ENCODE measurements at regions not wholly inside any gene's neighbourhood (a gene's known extent, or its start where the extent isn't known, plus 50 kb on each side); places are given as distances from the start of the nearest gene placed in this dataset.
"Not testable (repeated sequence)": the region's sequence is repeated elsewhere in the genome, so short reads cannot be mapped to it uniquely, and the experiment has no call there.

DNA sequence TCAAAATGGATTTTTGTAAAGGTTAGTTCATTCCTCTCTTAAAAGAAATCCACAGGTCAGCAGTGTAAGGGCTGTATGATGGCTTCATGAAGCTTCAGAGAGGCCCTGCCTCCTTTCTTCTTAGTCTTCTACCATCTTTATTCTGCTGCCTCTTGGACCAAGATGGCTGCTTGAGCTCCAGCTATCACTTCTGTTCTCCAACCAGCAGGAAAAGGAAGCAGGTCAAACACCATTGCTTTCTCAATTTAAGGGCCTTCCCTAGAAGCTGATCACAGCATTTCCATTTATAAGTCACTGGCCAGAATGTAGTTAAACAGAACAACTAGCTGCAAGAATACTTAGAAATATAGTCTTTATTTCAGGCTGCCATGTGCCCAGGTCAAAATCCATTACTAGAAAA lies 336.8 kb upstream of the KLF3 start:
- H3K4me3 ChIP-seq (ENCODE audit: low read depth, low read length): no peak overlapping the region
- TF ChIP-seq, protein P1, sequence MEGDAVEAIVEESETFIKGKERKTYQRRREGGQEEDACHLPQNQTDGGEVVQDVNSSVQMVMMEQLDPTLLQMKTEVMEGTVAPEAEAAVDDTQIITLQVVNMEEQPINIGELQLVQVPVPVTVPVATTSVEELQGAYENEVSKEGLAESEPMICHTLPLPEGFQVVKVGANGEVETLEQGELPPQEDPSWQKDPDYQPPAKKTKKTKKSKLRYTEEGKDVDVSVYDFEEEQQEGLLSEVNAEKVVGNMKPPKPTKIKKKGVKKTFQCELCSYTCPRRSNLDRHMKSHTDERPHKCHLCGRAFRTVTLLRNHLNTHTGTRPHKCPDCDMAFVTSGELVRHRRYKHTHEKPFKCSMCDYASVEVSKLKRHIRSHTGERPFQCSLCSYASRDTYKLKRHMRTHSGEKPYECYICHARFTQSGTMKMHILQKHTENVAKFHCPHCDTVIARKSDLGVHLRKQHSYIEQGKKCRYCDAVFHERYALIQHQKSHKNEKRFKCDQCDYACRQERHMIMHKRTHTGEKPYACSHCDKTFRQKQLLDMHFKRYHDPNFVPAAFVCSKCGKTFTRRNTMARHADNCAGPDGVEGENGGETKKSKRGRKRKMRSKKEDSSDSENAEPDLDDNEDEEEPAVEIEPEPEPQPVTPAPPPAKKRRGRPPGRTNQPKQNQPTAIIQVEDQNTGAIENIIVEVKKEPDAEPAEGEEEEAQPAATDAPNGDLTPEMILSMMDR (conservative IDR thresholded peaks at IDR 0.05; ENCODE audit: low read depth, low read length): no peak
- DNase-seq (ENCODE audit: low read depth): no peak

DNA sequence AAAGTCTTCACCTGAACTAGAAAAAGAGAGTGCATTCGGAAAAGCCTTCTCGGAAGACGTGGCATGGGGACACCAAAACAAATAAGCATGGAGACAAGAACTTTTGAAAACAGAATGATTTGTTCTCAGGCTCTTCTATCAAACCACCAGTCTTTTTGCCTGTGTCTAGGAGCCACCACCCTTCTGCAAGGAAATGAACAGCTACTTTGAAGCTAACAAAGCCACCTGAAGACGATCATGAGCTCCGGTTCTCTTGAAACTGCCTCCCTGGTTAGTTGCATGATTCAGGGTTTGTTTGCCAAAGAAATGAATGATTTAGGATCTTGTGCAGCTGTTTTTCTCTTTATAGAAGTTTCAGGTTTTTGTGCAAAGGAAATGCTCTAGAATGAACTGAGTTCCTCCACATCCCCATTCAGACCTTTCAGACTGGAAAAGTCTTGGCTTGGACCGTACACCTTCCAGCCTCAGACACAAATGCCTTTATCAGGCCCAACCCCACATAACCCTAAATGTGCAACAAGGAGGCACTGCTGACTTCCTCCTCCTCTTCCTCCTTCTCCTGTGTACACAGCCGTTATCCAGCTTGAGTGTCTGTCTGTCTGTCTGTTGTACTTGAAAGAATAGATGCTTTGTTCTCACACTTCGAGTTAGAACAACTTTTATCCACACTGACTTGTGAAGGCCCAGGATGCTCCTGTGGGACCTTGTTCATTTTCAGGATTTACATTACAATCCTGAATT lies 334.8 kb upstream of the KLF3 start:
- no peak for DNase-seq (ENCODE audit: low read depth)
- TF ChIP-seq, protein P1 (conservative IDR thresholded peaks at IDR 0.05; ENCODE audit: low read depth, low read length): no peak
- H3K4me3 ChIP-seq (ENCODE audit: low read depth, low read length): no peak overlapping the region

DNA sequence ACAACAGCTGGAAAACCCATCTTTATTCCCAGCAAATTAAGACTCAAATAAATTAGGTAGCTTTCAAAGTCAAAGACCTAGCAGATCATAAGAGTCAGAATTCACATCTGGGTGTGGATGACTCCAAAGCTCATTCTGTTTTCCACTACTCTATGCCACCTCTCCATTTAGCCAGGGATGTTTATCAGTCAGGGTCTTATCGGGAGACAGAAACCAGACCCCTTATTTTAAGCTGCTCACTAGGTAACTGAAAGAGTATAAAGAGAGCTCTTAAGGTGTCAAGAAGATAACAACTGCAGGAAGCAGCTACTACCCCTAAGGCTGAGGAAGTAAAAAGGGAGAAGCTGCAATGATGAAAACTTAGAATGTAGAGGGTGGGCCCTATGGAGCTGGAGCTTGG lies 333.7 kb upstream of the KLF3 start:
- H3K4me3 ChIP-seq (ENCODE audit: low read depth, low read length): no peak overlapping the region
- TF ChIP-seq, protein P1 (conservative IDR thresholded peaks at IDR 0.05; ENCODE audit: low read depth, low read length): no peak
- DNase-seq (ENCODE audit: low read depth): no peak

DNA sequence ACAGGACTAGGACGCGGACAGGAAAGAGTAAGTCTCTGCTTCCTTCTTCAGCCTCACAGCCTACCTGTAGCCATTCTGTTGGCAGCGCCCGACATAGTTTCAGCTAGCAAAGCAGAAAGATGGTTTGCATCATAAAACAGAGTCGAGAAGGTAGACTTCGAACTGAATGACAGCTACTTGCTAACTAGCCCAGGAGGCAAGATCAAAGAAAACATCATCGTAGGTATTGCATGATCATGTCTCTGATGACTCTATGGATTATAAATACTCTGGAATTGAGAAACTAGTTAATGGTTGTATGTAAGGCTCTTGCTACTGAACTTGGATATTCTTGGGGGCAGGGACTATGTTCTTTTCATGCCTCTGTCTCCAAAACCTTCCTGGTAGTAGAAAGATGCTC lies 333.1 kb upstream of the KLF3 start:
- TF ChIP-seq, protein P1 (conservative IDR thresholded peaks at IDR 0.05; ENCODE audit: low read depth, low read length): no peak
- no peak for DNase-seq (ENCODE audit: low read depth)
- no peak overlapping the region for H3K4me3 ChIP-seq (ENCODE audit: low read depth, low read length)

DNA sequence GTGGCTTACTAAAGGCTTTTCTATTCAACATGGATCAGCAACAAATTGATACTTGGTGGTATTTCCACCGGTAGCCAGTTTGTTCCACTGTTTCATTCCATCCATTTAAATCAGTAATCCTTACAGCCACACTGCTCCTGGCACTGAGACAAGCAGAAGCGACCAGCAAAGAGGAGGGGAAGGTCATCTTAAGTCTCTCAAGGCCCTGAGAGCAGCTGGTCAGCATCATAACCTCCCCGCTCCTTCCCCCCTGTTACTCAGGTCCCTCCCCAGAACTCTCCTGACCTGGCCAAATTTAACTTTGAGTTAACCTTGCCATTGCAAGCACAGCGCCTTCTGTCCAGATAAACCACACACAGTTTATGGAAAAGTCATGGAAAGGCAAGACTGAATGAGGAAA lies 331.3 kb upstream of the KLF3 start:
- DNase-seq (ENCODE audit: low read depth): no peak
- TF ChIP-seq, protein P1 (conservative IDR thresholded peaks at IDR 0.05; ENCODE audit: low read depth, low read length): no peak
- no peak overlapping the region for H3K4me3 ChIP-seq (ENCODE audit: low read depth, low read length)

DNA sequence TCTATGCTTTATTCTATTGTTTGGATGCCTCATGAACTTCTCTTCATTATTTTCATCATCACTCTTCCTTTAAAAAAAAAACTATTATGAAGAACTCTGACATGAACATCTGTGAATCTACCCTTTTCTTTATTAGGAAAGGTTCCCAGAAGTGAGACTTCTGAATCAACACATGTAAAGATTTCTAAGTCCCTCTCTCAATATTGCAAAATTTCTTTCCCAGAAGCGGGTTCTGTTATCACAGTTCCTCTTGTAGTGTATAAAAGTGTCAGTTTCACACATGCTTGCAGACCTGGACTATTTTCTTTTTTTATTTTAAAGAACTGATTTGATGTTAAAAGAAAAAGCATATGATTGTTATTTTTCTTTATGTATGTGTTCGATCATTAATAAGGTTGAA lies 330.8 kb upstream of the KLF3 start:
- TF ChIP-seq, protein P1 (conservative IDR thresholded peaks at IDR 0.05; ENCODE audit: low read depth, low read length): no peak
- H3K4me3 ChIP-seq (ENCODE audit: low read depth, low read length): no peak overlapping the region
- no peak for DNase-seq (ENCODE audit: low read depth)

DNA sequence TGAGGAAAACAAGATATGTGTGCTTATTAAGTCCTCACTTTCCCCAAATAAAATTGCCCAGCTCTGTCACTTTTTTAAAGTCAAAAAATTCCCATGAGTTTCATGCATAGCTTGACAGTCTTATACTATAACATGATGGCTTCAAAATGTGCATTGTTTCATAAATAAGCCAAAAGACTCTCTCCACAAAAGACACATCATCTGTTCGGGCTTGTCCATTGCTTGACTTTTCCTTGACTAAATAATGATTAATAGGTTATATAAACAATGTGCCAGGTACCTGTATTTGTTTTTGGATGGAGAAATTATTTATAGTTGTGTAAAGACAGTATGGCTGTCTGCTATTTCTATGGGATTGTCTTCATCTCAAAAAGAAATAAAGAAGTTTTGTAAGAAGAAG lies 329.2 kb upstream of the KLF3 start:
- no peak overlapping the region for H3K4me3 ChIP-seq (ENCODE audit: low read depth, low read length)
- no peak for DNase-seq (ENCODE audit: low read depth)
- TF ChIP-seq, protein P1 (conservative IDR thresholded peaks at IDR 0.05; ENCODE audit: low read depth, low read length): no peak

DNA sequence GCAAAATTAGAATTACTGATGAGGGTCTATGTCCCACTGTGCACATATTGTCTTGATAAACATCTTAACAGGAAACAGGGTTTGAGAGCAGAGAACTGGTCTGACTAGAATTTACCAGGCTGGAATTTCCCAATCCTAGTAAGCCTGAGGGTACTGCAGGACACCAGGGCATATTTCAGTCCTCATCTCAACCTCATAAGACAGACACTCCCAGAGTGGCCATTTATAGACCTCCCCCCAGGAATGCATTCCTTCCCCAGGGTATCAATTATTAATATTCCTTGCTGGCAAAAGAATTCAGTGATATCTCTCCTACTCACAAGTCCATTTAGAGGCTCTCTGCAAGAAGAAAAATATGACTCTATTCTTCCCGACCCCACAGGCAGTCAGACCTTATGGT lies 325.1 kb upstream of the KLF3 start:
- H3K4me3 ChIP-seq (ENCODE audit: low read depth, low read length); DNase-seq (ENCODE audit: low read depth): not testable (repeated sequence)
